GM13976 (cell line): ENCODE measurements at regions not wholly inside any gene's neighbourhood (a gene's known extent, or its start where the extent isn't known, plus 50 kb on each side); places are given as distances from the start of the nearest gene placed in this dataset.

Source experiments
- DNase-seq: peaks from one replicate; pipeline ENCODE4 v3.0.0; 2012; ENCODE audit warnings: low spot score
- in situ Hi-C: fragments of 300-500 bp; cut with MboI; formaldehyde crosslinking; loops from one replicate; pipeline ENCODE4 v1.12.0; 2022; ENCODE audit warnings: low sequenced_read_pairs, mixed read lengths, inconsistent platforms; ENCODE audit not compliant: unreplicated experiment
- TF ChIP-seq, protein P1 (sequence below): IDR thresholded peaks from 2 replicates; pipeline ENCODE4 v1.5.1; 2012; ENCODE audit warnings: borderline replicate concordance, mild to moderate bottlenecking; ENCODE audit not compliant: insufficient read depth; ENCODE audit errors: extremely low read depth, missing control alignments, control extremely low read depth

DNA sequence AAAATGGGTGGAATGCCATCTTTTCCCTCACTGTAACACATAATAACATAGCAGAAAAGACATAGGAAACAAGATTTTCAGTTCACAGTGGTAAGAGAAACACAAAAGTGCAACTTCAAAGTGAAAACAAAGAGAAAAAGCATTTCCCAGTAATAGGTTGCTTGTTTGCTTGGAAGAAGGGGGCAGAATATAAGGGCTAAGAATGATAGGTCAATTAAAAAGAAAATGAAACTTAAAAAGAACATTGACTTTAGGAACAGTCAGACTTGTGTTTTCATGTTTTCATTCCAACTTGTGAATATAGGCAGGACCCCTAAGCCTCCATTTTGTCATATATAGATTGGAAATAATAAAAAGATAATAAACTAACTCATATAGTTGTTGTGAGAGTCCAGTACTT is 168.2 kb upstream of the PPP3CA start:
- TF ChIP-seq, protein P1, sequence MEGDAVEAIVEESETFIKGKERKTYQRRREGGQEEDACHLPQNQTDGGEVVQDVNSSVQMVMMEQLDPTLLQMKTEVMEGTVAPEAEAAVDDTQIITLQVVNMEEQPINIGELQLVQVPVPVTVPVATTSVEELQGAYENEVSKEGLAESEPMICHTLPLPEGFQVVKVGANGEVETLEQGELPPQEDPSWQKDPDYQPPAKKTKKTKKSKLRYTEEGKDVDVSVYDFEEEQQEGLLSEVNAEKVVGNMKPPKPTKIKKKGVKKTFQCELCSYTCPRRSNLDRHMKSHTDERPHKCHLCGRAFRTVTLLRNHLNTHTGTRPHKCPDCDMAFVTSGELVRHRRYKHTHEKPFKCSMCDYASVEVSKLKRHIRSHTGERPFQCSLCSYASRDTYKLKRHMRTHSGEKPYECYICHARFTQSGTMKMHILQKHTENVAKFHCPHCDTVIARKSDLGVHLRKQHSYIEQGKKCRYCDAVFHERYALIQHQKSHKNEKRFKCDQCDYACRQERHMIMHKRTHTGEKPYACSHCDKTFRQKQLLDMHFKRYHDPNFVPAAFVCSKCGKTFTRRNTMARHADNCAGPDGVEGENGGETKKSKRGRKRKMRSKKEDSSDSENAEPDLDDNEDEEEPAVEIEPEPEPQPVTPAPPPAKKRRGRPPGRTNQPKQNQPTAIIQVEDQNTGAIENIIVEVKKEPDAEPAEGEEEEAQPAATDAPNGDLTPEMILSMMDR, result no peak
- DNase-seq, result no peak
- in situ Hi-C loops, result no loop called here

DNA sequence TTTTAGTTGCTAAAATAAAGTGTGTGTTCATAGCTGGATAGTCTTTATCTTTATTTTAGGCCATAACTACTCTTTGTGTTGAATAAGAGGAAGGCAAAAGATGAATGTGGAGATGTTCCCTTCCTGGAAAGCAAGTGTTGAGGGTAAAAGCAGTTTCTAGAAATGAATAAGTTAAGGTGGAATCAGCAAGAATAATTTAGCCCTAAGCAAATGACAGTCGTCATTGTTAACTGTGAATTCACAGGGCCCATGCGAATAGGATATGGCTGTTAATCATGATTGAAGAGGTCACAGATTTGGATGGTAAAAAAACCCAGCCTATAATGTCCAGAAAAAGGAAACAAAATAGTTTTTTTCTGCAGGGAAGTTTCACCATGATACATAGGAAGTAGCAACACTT is 167.8 kb upstream of the PPP3CA start:
- no peak for DNase-seq
- TF ChIP-seq, protein P1, result no peak
- in situ Hi-C loops, result no loop called here

DNA sequence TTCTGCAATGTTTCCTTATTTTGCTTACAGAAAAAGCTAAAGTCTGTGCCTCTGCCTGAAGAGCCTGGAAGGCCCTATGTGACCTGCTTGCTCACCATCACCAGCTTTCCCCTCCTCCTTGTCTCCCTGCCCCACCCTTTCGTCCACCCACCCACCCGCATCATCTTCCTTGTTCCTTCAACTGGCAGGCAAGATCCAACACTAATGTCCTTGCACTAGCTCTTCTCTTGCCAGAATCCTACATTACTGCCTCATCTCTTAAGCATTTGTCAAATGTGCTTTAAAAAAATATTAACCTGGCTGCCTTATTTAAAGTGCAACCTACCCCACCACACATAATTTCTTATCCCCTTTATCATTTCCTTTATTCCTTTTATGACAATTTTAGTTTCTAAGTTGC is 165.1 kb upstream of the PPP3CA start:
- TF ChIP-seq, protein P1, result no peak
- in situ Hi-C loops, result no loop called here
- DNase-seq, result no peak

DNA sequence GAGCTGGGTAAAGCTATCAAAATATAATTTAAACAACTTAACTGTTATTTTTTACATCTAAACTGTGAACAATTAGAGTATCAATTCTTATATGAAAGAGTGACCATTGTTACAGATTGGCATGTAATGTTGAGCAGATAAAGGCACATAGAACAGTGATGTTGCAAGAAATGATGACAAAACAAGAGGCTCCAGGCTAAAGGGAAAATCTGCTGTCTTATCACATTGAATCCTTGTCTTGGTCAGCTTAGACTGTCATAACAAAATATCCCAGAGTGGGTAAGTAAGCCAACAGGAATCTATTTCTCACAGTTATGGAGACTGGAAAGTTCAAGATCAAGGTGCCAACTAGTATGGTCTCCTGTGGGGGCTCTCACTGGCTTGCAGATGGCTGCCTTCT is 154.1 kb upstream of the PPP3CA start:
- in situ Hi-C loops, result no loop called here
- TF ChIP-seq, protein P1, result no peak
- no peak for DNase-seq

DNA sequence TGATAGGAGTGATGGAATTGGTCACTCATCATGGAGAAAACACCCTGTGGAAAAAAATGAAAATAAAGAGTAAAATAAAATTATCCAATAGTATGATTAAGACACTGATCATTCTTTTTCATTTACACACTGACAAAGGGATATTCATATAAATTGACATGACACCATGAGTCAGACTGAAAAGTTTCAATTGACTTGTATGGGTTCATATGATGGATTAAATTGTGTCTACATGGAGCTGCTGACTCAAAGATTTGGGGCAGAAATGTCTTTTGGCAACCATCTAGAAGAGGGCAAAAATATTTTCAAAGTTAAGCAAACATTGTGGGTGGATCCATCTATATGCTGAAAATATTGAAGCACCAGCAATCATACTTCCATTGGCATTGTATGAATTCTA is 153.4 kb upstream of the PPP3CA start:
- TF ChIP-seq, protein P1, result no peak
- in situ Hi-C loops, result no loop called here
- no peak for DNase-seq

DNA sequence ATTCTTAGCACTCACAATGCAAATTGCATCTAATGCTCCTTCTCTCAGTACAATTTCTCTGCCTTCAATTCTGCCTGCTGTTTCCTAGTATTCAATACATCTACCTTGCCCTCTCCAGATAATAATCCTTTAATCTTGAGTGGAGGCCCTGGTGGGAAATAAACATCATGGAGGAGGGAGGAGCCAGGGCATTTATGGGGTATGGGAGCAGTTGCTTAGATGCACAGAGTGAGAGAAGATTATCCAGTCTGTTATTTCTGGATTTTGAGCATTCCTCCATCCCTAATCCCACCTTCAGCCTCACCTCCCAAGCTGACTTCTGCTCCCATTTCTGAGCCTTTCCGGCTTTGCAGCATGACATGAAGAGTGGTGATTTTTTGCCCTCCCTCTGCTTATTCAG is 127.9 kb upstream of the PPP3CA start:
- in situ Hi-C loops, result no loop called here
- no peak for DNase-seq
- TF ChIP-seq, protein P1, result no peak

DNA sequence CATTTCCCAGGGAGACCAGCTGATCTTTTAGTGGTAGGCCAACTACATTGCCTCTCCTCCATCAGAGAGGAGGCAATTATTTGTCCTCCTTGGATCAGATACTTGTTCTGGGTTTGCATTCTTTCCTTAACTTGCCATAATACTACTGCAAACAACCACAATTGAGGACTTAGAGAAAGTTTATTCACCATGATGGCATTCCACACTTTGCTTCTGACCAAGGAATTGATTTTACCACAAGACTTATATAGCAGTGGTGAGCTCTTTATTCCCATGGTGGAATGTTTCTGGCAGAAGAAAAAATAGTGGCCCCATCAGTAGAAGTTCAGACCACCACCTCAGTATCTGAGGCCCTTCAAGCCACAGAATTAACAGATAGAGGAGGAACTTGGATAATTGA is 123.9 kb upstream of the PPP3CA start:
- in situ Hi-C loops, result no loop called here
- DNase-seq, result no peak
- TF ChIP-seq, protein P1, result no peak
